ENCODE measurements at regions not wholly inside any gene's neighbourhood (a gene's known extent, or its start where the extent isn't known, plus 50 kb on each side); places are given as distances from the start of the nearest gene placed in this dataset.
"Not testable (repeated sequence)": the region's sequence is repeated elsewhere in the genome, so short reads cannot be mapped to it uniquely, and the experiment has no call there.

- H3K4me3 Mint-ChIP-seq = no peak overlapping the region
- TF ChIP-seq CTCF (IDR thresholded peaks at IDR 0.05; ENCODE audit: unreplicated experiment in 3 of 3) = no peak
- peaks cover 23% of the 10 kb centered on the region for H3K9me3 Mint-ChIP-seq
- H3K4me1 Mint-ChIP-seq = no peaks in the 10 kb centered on the region
- no peaks in the 10 kb centered on the region for H3K27me3 Mint-ChIP-seq (ENCODE audit: low read depth)
- H3K27ac Mint-ChIP-seq = no peak overlapping the region
- peaks cover 92% of the 10 kb centered on the region for H3K36me3 Mint-ChIP-seq (ENCODE audit: low read depth)
Observed at GRCh38 chr11:34727228-34727737, 106.4 kb downstream of the EHF start.

- H3K4me3 Mint-ChIP-seq = no peak overlapping the region
- TF ChIP-seq CTCF (IDR thresholded peaks at IDR 0.05; ENCODE audit: unreplicated experiment in 3 of 3) = no peak
- H3K27me3 Mint-ChIP-seq (ENCODE audit: low read depth) = no peaks in the 10 kb centered on the region
- peaks cover 26% of the 10 kb centered on the region for H3K9me3 Mint-ChIP-seq
- H3K36me3 Mint-ChIP-seq (ENCODE audit: low read depth) = peaks cover 81% of the 10 kb centered on the region
- no peak overlapping the region for H3K27ac Mint-ChIP-seq
- no peaks in the 10 kb centered on the region for H3K4me1 Mint-ChIP-seq
Observed at GRCh38 chr11:34724973-34725372, 104.1 kb downstream of the EHF start.

GRCh38 chr11:34721646-34722045 lies 100.8 kb downstream of the EHF start:
- Mint-ChIP-seq H3K9me3 (peaks cover 20% of the 10 kb centered on the region), H3K36me3 (ENCODE audit: low read depth) (peaks cover 53% of the 10 kb centered on the region), H3K4me1 (no peaks in the 10 kb centered on the region), H3K27ac (no peak overlapping the region), H3K27me3 (ENCODE audit: low read depth) (no peaks in the 10 kb centered on the region), H3K4me3 (no peak overlapping the region)
- TF ChIP-seq CTCF (IDR thresholded peaks at IDR 0.05; ENCODE audit: unreplicated experiment in 3 of 3) = no peak

GRCh38 chr11:34719303-34719848 lies 98.5 kb downstream of the EHF start:
- H3K36me3 Mint-ChIP-seq (ENCODE audit: low read depth) = peaks cover 52% of the 10 kb centered on the region
- H3K9me3 Mint-ChIP-seq = peaks cover 23% of the 10 kb centered on the region
- H3K4me3 Mint-ChIP-seq = no peak overlapping the region
- H3K4me1 Mint-ChIP-seq = no peaks in the 10 kb centered on the region
- H3K27me3 Mint-ChIP-seq (ENCODE audit: low read depth) = no peaks in the 10 kb centered on the region
- no peak overlapping the region for H3K27ac Mint-ChIP-seq
- TF ChIP-seq CTCF (IDR thresholded peaks at IDR 0.05; ENCODE audit: unreplicated experiment in 3 of 3) = no peak

- not testable (repeated sequence) for H3K4me3 Mint-ChIP-seq; H3K27me3 Mint-ChIP-seq (ENCODE audit: low read depth); H3K4me1 Mint-ChIP-seq; H3K27ac Mint-ChIP-seq
- peaks cover 78% of the 10 kb centered on the region for H3K36me3 Mint-ChIP-seq (ENCODE audit: low read depth)
- H3K9me3 Mint-ChIP-seq = peaks cover 29% of the 10 kb centered on the region
Observed at GRCh38 chr11:34713631-34714030, 92.7 kb downstream of the EHF start.

All from nephron (organoid).